Endothelial cell of umbilical vein (primary cell): ENCODE measurements at regions not wholly inside any gene's neighbourhood (a gene's known extent, or its start where the extent isn't known, plus 50 kb on each side); places are given as distances from the start of the nearest gene placed in this dataset.

Source experiments
- BruUV-seq: library from RNA; stranded (reverse); fragments of 400-500 nt; replicated peaks from 2 replicates; lab custom pipeline; 2021; lab: Mats Ljungman, UMichigan
- CTCF ChIA-PET: fragments of 300-600, 350-600 bp; sonication (Branson Sonifier 250); formaldehyde crosslinking; loops from one replicate; lab custom pipeline; 2021; ENCODE audit warnings: antibody characterized with exemption, inconsistent platforms; lab: Charles Lee
- POLR2A ChIA-PET: fragments of 300-600, 350-600 bp; sonication (Branson Sonifier 250); formaldehyde crosslinking; loops from one replicate; lab custom pipeline; 2021; ENCODE audit warnings: antibody characterized with exemption, inconsistent platforms; lab: Charles Lee
- DNase-seq: peaks from one replicate; pipeline ENCODE4 v3.0.0-alpha.2; 2011; ENCODE audit warnings: low read depth, low spot score
- FAIRE-seq: peaks from 2 replicates; lab custom pipeline; 2011; peaks lifted over from hg19 to GRCh38; lab: Jason Lieb, UNC
- H2AFZ ChIP-seq: 2 replicates; pipeline ENCODE4 v1.6.0; 2012; ENCODE audit warnings: low read depth, low read length, control low read depth, inconsistent platforms
- H3K27ac ChIP-seq: 2 replicates; pipeline ENCODE4 v1.5.1; 2011; ENCODE audit warnings: low read depth, mild to moderate bottlenecking, control low read depth, low read length, moderate library complexity; ENCODE audit not compliant: insufficient read depth
- H3K27me3 ChIP-seq, 2 experiments: 2 replicates each; pipeline versions ENCODE4 v1.6.0 to v1.6.1; 2011; ENCODE audit warnings: low read length in 2 of 2, mixed read lengths in 1 of 2; ENCODE audit not compliant: control insufficient read depth in 2 of 2, insufficient read depth in 2 of 2
- H3K36me3 ChIP-seq, 2 experiments: 2 replicates in 1 of 2; 3 replicates in 1 of 2; pipeline ENCODE4 v1.5.1; 2011; ENCODE audit warnings: low read length in 2 of 2, mild to moderate bottlenecking in 1 of 2, moderate library complexity in 1 of 2; ENCODE audit not compliant: control insufficient read depth in 2 of 2, insufficient read depth in 2 of 2; ENCODE audit errors: extremely low read depth in 1 of 2
- H3K4me1 ChIP-seq: 3 replicates; pipeline ENCODE4 v1.5.1; 2011; ENCODE audit warnings: mild to moderate bottlenecking, low read length; ENCODE audit not compliant: control insufficient read depth, insufficient read depth; ENCODE audit errors: extremely low read depth
- H3K4me2 ChIP-seq: 2 replicates; pipeline ENCODE4 v1.6.1; 2011; ENCODE audit warnings: low read length, control low read depth, mixed read lengths; ENCODE audit not compliant: insufficient read depth
- H3K4me3 ChIP-seq, 3 experiments: fragments of 200-600 bp in 1 of 3; sonication (generic), shearing (Covaris generic) in 1 of 3; replicated peaks in 1 of 3; 2 replicates each; pipeline ENCODE4 v1.5.1; 2011 to 2016; ENCODE audit warnings: control low read depth in 3 of 3, low read length in 3 of 3, mild to moderate bottlenecking in 2 of 3, inconsistent platforms in 1 of 3, low read depth in 1 of 3, moderate library complexity in 1 of 3; ENCODE audit not compliant: insufficient read depth in 1 of 3
- H3K79me2 ChIP-seq: 2 replicates; pipeline ENCODE4 v1.6.0; 2012; ENCODE audit warnings: low read length, inconsistent platforms; ENCODE audit not compliant: control insufficient read depth, insufficient read depth
- H3K9ac ChIP-seq: replicated peaks from 2 replicates; pipeline ENCODE3; 2011; ENCODE audit warnings: low read length, control low read depth; ENCODE audit not compliant: insufficient read depth; ENCODE audit errors: extremely low read depth
- H3K9me1 ChIP-seq: replicated peaks from 3 replicates; pipeline ENCODE4 v1.6.0; 2011; ENCODE audit warnings: mild to moderate bottlenecking, low read length; ENCODE audit not compliant: control insufficient read depth, insufficient read depth; ENCODE audit errors: extremely low read depth
- H3K9me3 ChIP-seq: replicated peaks from 2 replicates; pipeline ENCODE4 v1.5.1; 2012; ENCODE audit warnings: low read length, inconsistent platforms; ENCODE audit not compliant: control insufficient read depth, insufficient read depth
- H4K20me1 ChIP-seq: replicated peaks from 2 replicates; pipeline ENCODE3; 2011; ENCODE audit warnings: mild to moderate bottlenecking, low read length; ENCODE audit not compliant: control insufficient read depth, insufficient read depth; ENCODE audit errors: extremely low read depth
- CTCF ChIP-seq, 2 donors: IDR thresholded peaks; 1 replicate in 1 of 2; 2 replicates in 1 of 2; pipeline ENCODE4 v1.5.1; 2011; ENCODE audit warnings: low read length in 2 of 2, mild to moderate bottlenecking in 2 of 2, moderate library complexity in 2 of 2, control low read depth in 1 of 2, inconsistent platforms in 1 of 2, low read depth in 1 of 2; ENCODE audit not compliant: insufficient read depth in 1 of 2; ENCODE audit errors: extremely low read depth in 1 of 2
- EZH2 ChIP-seq: IDR thresholded peaks from 2 replicates; pipeline ENCODE4 v1.6.1; 2012; ENCODE audit warnings: borderline replicate concordance, low read depth, mild to moderate bottlenecking, moderate library complexity, low read length, inconsistent platforms; ENCODE audit not compliant: severe bottlenecking
- FOS ChIP-seq: IDR thresholded peaks from 2 replicates; pipeline ENCODE4 v1.6.1; 2011; ENCODE audit warnings: mild to moderate bottlenecking, low read length, moderate library complexity, borderline replicate concordance; ENCODE audit not compliant: insufficient read depth
- JUN ChIP-seq: IDR thresholded peaks from 2 replicates; pipeline ENCODE4 v1.6.1; 2011; ENCODE audit warnings: borderline replicate concordance, low read depth; ENCODE audit not compliant: insufficient read length, insufficient read depth
- POLR2AphosphoS5 ChIP-seq: IDR thresholded peaks from 2 replicates; pipeline ENCODE4 v1.6.1; 2012; ENCODE audit warnings: low read depth, mild to moderate bottlenecking, control low read depth, low read length, moderate library complexity; ENCODE audit not compliant: insufficient read depth
- dilution Hi-C: fragments of 300-500 bp; cut with MboI; formaldehyde crosslinking; loops from one replicate; pipeline ENCODE4 v1.15.0; 2019; ENCODE audit warnings: low sequenced_read_pairs; ENCODE audit not compliant: extremely low pct_ligation_motif_present
- intact Hi-C: fragments of 100-400 bp; cut with micrococcal nuclease; formaldehyde crosslinking; loops from one replicate; pipeline ENCODE4 v1.10.0; 2022
- TF ChIP-seq, protein P1 (sequence below): IDR thresholded peaks from 2 replicates; pipeline ENCODE4 v1.6.1; 2011; ENCODE audit not compliant: insufficient read depth, insufficient read length

DNA sequence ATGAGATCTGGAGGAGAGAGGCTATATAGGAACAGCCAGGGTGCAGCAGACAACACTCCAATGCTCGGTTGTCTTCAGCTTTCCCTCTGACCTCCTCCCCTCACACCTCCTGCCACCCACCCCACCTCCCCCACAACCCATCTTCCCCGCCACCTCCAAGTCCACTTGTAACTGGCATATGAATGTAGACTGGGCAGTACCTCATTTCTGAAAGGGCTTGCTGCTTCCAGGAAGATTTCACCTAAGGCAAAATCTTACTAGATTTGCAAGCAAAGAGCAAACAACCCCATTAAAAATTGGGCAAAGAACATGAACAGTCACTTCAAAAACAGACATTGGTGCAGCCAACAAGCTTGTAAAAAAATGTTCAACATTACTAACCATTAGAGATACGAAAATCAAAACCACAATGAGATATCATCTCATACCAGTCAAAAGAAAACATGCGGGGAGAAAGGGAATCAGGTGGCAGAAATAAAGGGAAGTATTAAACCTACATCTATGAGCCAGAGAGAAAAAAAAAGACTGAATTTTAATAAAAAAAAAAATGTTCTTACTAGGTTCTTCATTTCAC lies 164.6 kb upstream of the C1GALT1 start:
- H3K27me3 ChIP-seq, result no peaks in the 10 kb centered on the region
- H3K36me3 ChIP-seq, result no peaks in the 10 kb centered on the region
- TF ChIP-seq EZH2, result no peak
- TF ChIP-seq, protein P1, sequence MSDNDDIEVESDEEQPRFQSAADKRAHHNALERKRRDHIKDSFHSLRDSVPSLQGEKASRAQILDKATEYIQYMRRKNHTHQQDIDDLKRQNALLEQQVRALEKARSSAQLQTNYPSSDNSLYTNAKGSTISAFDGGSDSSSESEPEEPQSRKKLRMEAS, result no peak
- TF ChIP-seq CTCF (IDR thresholded peaks at IDR 0.05; ENCODE audit: extremely low read depth in 1 of 2, insufficient read depth in 1 of 2, low read depth in 1 of 2, low read length in 2 of 2), result no peak
- TF ChIP-seq JUN, result no peak
- TF ChIP-seq POLR2AphosphoS5, result no peak
- TF ChIP-seq FOS, result no peak
- no peak overlapping the region for H3K4me3 ChIP-seq
- H3K4me2 ChIP-seq, result no peak overlapping the region
- BruUV-seq, result no TSS peak
- no peak overlapping the region for H3K9ac ChIP-seq
- no peak overlapping the region for H3K27ac ChIP-seq
- intact Hi-C loops (no loop called here), dilution Hi-C loops (no loop called here)
- H3K9me1 ChIP-seq, result no peaks in the 10 kb centered on the region
- DNase-seq (no peak), FAIRE-seq (no peak)
- H3K4me1 ChIP-seq, result no peaks in the 10 kb centered on the region
- POLR2A ChIA-PET, result no interaction called here
- CTCF ChIA-PET, result no interaction called here
- no peaks in the 10 kb centered on the region for H3K79me2 ChIP-seq
- H4K20me1 ChIP-seq, result no peaks in the 10 kb centered on the region
- no peaks in the 10 kb centered on the region for H3K9me3 ChIP-seq
- H2AFZ ChIP-seq, result no peak overlapping the region
